HG03558 (cell line): ENCODE measurements at regions not wholly inside any gene's neighbourhood (a gene's known extent, or its start where the extent isn't known, plus 50 kb on each side); places are given as distances from the start of the nearest gene placed in this dataset.

Experiments used
- ATAC-seq: cut with Tn5 transposase; IDR thresholded peaks from one replicate; pipeline ENCODE4 v1.9.1; 2021; ENCODE audit warnings: moderate number of reproducible peaks; ENCODE audit not compliant: unreplicated experiment; ENCODE audit errors: extremely low read depth

DNA sequence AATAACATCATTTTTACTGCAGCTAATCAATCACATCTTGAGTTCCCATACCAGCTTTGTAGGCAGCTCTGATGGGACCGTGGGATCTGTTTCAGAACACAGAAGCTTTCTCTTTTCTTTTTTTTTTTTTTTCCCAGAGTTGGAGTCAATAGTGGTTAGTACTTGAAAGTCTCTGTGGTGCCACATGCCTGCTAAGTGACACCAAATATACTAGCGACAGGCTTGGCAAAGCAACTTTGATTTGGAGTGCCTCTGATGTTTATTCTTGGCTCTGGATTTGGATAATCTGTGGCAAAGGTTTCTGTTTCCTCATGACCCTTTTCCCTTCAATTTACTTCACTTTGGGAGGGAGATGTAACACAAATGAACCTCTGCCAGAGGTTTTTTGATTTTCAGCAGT is 681.4 kb upstream of the TENM4 start:
- no peak for ATAC-seq

- no peak for ATAC-seq
Measured at GRCh38 chr11:80118073-80118472, 677.2 kb upstream of the TENM4 start.

GRCh38 chr11:80116796-80117195 is 676.0 kb upstream of the TENM4 start:
- no peak for ATAC-seq

- no peak for ATAC-seq
Measured at GRCh38 chr11:80109652-80110051, 668.8 kb upstream of the TENM4 start.

- ATAC-seq: no peak
Measured at GRCh38 chr11:80109031-80109430, 668.2 kb upstream of the TENM4 start.

GRCh38 chr11:80107415-80107814 is 666.6 kb upstream of the TENM4 start:
- no peak for ATAC-seq

DNA sequence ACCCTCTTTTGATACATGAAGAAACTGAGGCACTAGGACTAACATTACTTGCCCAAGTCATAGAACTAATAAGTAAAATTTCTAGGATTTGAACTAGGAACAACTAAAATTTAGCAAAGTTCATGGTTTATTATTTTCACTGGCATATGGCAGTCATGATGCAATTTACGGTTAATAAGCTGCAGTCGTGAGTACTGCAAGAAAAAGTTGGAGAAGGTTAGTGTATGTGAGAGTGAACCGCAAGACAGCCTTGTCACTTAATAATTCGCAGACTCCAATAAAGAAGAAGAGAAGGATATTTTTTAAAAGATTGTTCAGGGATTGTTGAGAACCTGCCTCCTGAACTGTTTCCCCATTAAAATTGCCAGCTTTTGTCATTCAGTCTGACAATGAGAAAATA is 663.4 kb upstream of the TENM4 start:
- no peak for ATAC-seq

DNA sequence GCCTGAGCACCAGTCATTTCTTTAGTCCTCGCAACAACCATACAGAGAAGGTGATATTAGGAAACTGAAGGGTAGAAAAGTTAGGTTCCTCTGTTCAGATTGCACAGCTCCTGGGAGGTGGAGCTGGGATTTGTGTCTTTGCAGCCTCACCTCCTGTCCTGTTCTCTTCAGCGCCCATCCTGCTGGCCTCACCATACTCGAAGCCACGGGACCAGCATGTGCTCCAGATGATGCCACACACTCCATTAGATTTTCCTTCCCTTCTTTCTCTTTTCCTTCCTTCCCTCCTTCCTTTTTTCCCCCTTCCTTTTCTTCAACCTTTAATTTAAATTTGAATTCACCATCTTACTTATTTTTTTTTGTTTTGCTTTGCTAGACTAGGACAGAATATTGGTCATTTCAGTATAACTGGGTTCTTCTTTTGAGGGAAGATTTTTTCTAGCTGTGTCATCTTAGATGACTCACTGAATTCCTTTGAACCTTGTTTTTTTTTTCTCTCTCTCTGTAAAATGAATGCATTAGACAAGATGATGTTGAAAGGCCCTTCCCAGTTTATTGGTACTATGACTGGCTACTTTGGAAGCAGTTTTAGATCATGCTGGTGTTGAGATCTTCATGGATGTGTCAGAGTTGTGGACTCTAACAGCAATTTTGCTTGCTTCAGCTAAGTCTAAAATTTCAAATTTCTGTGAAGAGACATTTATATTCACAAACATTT is 662.5 kb upstream of the TENM4 start:
- no peak for ATAC-seq

GRCh38 chr11:80097146-80097545 is 656.3 kb upstream of the TENM4 start:
- no peak for ATAC-seq

GRCh38 chr11:80096736-80097135 is 655.9 kb upstream of the TENM4 start:
- ATAC-seq: no peak

GRCh38 chr11:80086496-80087055 is 645.7 kb upstream of the TENM4 start:
- no peak for ATAC-seq

DNA sequence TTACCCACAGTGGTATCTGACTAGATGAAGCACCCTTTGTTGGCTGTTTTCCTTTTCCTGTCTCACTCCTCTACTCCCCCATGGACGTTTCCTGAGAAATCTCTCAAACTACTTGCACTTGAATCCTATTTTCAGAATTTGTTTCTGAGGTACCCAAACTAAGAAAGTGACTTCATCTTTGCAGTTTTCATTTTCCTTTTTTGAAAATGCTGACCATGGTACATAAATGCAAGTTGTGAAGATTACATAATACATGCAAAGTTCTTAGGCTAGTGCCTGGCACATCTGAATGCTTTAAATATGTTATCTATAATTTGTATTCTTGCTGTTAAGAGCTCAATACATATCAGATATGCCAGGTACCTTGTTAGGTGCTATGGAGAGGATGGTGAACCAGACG is 644.7 kb upstream of the TENM4 start:
- ATAC-seq: no peak

GRCh38 chr11:80084608-80085007 is 643.8 kb upstream of the TENM4 start:
- no peak for ATAC-seq

GRCh38 chr11:80083531-80083951 is 642.7 kb upstream of the TENM4 start:
- no peak for ATAC-seq

- no peak for ATAC-seq
Measured at GRCh38 chr11:80082406-80082805, 641.6 kb upstream of the TENM4 start.

- no peak for ATAC-seq
Measured at GRCh38 chr11:80077113-80077512, 636.3 kb upstream of the TENM4 start.

GRCh38 chr11:80074837-80075236 is 634.0 kb upstream of the TENM4 start:
- no peak for ATAC-seq

DNA sequence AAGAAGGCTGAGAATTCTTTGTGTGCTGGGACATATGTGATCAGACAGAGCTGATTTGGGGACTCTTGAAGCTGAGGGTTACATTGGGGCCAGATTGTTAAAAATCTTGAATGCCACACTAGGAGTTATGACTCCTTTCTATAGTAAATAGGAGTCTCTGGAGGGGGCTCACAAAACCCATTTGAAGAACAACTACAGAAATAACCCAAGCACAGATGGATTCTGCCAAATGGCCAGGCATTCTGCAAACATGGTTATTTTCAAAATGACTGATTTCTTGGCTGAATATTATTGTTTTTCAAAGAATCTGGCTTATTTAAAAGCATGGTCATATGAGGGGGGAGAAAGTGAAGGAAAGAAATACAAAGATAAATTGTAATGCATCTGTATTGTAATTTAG is 625.5 kb upstream of the TENM4 start:
- no peak for ATAC-seq

- ATAC-seq: no peak
Measured at GRCh38 chr11:80065086-80065485, 624.3 kb upstream of the TENM4 start.

DNA sequence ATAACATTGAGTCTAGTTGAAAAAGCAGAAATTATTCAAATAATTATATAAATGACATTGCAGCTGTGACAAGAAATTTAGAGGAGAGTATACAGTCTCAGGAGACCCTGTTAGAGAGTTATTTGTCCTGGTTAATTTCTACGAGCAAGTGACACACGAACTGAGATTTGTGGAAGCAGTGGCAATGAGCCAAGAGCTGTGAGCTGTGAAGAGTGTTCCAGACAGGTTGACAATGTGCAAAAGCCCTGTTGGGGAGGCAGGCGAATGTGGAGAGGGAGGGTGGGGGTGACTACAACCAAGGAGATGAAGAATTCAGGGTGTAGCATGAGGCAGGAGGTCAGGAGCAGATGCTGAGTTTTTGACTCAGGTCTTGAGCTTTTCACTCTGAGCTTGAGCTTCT is 620.2 kb upstream of the TENM4 start:
- no peak for ATAC-seq

GRCh38 chr11:80054582-80055165 is 613.8 kb upstream of the TENM4 start:
- no peak for ATAC-seq

DNA sequence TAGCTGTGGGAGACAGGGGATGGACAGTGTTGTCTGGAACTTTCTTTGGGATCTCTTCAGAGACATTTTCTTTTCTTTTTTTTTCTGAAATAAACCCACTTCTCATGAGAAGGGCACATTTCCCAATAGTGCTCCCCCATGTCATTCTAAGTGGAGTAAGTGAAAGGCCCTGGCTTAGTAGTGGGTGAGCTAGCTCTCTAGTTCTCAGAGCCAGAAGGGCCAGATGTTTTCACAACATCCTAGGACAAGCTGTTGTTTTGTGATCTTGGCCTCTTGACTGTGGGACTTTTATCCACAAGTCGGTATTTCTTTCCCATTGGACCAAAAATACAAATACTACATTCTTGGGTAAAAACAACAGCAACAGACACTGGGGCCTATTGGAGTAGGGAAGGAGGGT is 607.7 kb upstream of the TENM4 start:
- ATAC-seq: no peak
